Lung (tissue), 11 donors: ENCODE measurements at regions not wholly inside any gene's neighbourhood (a gene's known extent, or its start where the extent isn't known, plus 50 kb on each side); places are given as distances from the start of the nearest gene placed in this dataset.

ENCODE experiments used
- ATAC-seq: fragments of 200-7000 bp; cut with Tn5 transposase; one replicate; pipeline ENCODE4 v1.9.1; 2020; ENCODE audit warnings: moderate number of reproducible peaks; ENCODE audit not compliant: insufficient read depth, low FRiP score
- DNase-seq, 3 donors: peaks; one replicate each; pipeline ENCODE4 v3.0.0-alpha.2; 2013 to 2017
- H3K27ac ChIP-seq, 2 donors: one replicate each; pipeline ENCODE4 v1.5.1; 2013; ENCODE audit warnings: mild to moderate bottlenecking in 2 of 2, moderate library complexity in 2 of 2, control low read depth in 1 of 2, inconsistent platforms in 1 of 2, low read depth in 1 of 2, low read length in 1 of 2
- H3K27me3 ChIP-seq, 3 donors: one replicate each; pipeline ENCODE4 v1.5.1; 2013; ENCODE audit warnings: low read length in 2 of 3; ENCODE audit not compliant: control insufficient read depth in 3 of 3, insufficient read depth in 3 of 3
- H3K36me3 ChIP-seq, 4 donors: one replicate each; pipeline ENCODE4 v1.5.1; 2013; ENCODE audit warnings: low read length in 4 of 4, mild to moderate bottlenecking in 1 of 4, moderate library complexity in 1 of 4; ENCODE audit not compliant: control insufficient read depth in 4 of 4, insufficient read depth in 4 of 4
- H3K4me1 ChIP-seq, 5 donors: one replicate each; pipeline ENCODE4 v1.5.1; 2013; ENCODE audit warnings: low read length in 5 of 5, mild to moderate bottlenecking in 2 of 5, moderate library complexity in 1 of 5; ENCODE audit not compliant: control insufficient read depth in 5 of 5, insufficient read depth in 5 of 5
- H3K4me3 ChIP-seq: one replicate; pipeline ENCODE4 v1.5.1; 2013; ENCODE audit warnings: mild to moderate bottlenecking, control low read depth, moderate library complexity
- H3K9ac ChIP-seq, 2 donors: one replicate each; pipeline ENCODE4 v1.5.1; 2013; ENCODE audit warnings: low read length in 2 of 2, control low read depth in 1 of 2; ENCODE audit not compliant: insufficient read depth in 1 of 2
- H3K9me3 ChIP-seq, 4 donors: one replicate each; pipeline ENCODE4 v1.5.1; 2013; ENCODE audit warnings: low read length in 3 of 4, mild to moderate bottlenecking in 1 of 4, moderate library complexity in 1 of 4; ENCODE audit not compliant: control insufficient read depth in 4 of 4, insufficient read depth in 3 of 4
- CTCF ChIP-seq: IDR thresholded peaks from 2 replicates; pipeline ENCODE4 v1.5.1; 2012; ENCODE audit warnings: mild to moderate bottlenecking; ENCODE audit errors: control extremely low read depth, extremely low read depth
- WGBS, 2 donors: extraction: QIAGEN DNeasy Blood & Tissue Kit; methylation state at CpG; one replicate each; pipeline ENCODE4 v1.1.7; 2013; 5-methylcytosine and 5-hydroxymethylcytosine counted together
- donor health status: control.
- donor health status: control.
- donor health status: Bipolar disorder and iron deficiency.
- donor health status: healthy.
- donor health status: DM: yes; HTN: yes; CAD: no.

- Histone ChIP-seq H3K27me3 (peaks cover 0 to 3% (median 0%) of the 10 kb centered on the region in 3 donors), H3K27ac (no peak overlapping the region), H3K9me3 (no peaks in the 10 kb centered on the region), H3K4me1 (peaks cover 0 to 11% (median 4%) of the 10 kb centered on the region in 5 donors), H3K36me3 (no peaks in the 10 kb centered on the region), H3K4me3 (no peak overlapping the region), H3K9ac (no peak overlapping the region)
- DNase-seq (no peak), ATAC-seq (no peak)
- 93 to 95% methylated on average over 8 of the region's 8 CpGs for WGBS, 2 donors
- TF ChIP-seq CTCF = no peak
These were observed 124.2 kb upstream of the ZBTB40 start for GRCh38 chr1:22327411-22327810.

DNA sequence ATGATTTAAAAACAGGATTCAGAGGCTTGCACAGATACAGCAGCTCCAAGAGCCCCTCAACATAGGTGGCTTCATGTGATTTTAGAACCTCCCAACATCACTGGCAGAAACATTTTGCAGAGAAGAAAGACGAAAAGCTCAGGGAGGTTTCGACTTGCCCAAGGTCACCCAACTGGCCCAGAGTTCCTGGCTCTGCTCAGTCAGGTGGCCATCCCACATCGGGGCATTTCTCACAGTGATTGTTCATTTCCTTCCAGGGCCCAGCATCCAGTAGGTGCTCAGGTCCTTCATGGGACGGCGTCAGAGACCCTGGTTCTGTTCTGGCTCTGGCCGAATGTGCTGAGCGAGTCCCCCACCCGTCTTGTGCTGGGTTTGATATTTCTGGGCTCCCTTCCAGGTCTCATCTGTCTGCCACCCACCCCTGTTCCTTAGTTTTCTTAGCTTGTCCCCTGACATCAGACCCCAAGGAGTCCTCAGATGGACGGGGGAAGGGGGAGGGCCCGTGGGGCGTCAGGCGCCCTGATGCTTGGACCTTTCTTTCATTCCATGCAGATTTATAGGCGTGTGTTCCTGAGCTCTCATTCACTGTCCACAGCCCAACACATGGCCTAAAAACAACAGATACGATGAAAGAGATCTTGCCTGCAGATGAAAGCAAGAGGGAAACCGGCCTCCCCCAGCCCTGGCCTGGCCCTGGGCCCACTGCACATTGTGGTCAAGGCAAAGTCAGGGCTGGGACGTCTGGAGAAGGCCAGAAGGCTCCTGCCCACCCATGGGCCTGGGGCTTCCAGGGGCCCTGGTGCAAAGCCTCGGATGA is 123.1 kb upstream of the ZBTB40 start:
- TF ChIP-seq CTCF = no peak
- ATAC-seq (no peak), DNase-seq (peak; percentile 50 to 74 (median 62))
- H3K9ac ChIP-seq = no peak overlapping the region
- H3K4me3 ChIP-seq = no peak overlapping the region
- peaks cover 0 to 11% (median 4%) of the 10 kb centered on the region in 5 donors for H3K4me1 ChIP-seq
- no peaks in the 10 kb centered on the region for H3K9me3 ChIP-seq
- peaks cover 0 to 8% (median 0%) of the 10 kb centered on the region in 3 donors for H3K27me3 ChIP-seq
- 60 to 66% methylated on average over 17 of the region's 17 CpGs for WGBS, 2 donors
- H3K27ac ChIP-seq = no peak overlapping the region
- H3K36me3 ChIP-seq = no peaks in the 10 kb centered on the region

DNA sequence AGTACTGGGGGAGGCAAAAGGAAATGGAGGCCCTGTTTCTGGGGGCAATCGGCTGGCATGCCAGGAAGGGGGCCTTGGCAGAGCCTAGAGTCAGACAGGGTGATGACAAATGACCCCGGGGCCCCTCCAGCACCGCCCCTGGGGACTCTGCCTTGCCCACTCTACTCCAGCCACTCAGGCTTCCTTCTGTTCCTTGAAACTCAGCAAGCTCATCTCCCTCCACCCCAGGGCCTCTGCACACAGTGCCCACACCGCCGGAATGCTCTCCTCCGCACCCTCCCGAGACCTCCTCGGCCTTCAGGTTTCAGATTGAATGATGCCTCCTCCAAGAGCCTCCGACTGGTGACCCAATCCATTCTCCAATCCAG is 122.5 kb upstream of the ZBTB40 start:
- H3K4me1 ChIP-seq = peaks cover 0 to 11% (median 0%) of the 10 kb centered on the region in 5 donors
- WGBS, 2 donors = 76 to 77% methylated on average over 9 of the region's 9 CpGs
- TF ChIP-seq CTCF = no peak
- H3K4me3 ChIP-seq = no peak overlapping the region
- H3K27ac ChIP-seq = no peak overlapping the region
- peaks cover 0 to 14% (median 5%) of the 10 kb centered on the region in 3 donors for H3K27me3 ChIP-seq
- H3K9ac ChIP-seq = no peak overlapping the region
- DNase-seq (no peak), ATAC-seq (no peak)
- H3K36me3 ChIP-seq = no peaks in the 10 kb centered on the region
- no peaks in the 10 kb centered on the region for H3K9me3 ChIP-seq
